ENCODE measurements at regions not wholly inside any gene's neighbourhood (a gene's known extent, or its start where the extent isn't known, plus 50 kb on each side); places are given as distances from the start of the nearest gene placed in this dataset.
A peak's percentile ranks its signal among the peaks of the same experiment; 100 is the strongest.

DNA sequence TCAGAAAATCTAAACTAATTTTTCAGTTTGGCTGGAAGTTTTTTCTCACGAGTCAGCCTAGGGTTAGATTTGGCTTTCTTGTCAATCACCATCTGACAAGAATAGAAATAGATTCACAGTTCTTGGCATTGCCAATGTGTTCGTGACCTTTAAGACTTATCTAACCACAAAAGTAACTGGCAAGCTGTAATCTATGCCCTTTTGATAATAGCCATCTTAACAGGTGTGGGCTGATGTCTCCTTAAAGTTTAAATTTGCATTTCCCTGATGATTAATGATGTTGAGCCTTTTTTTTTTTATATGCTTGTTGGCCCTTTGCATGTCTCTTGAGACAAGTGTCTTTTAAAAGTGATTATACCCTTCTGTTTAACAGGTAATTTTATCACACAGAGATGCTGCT, 460.3 kb upstream of the PRKX start:
- no peaks in the 10 kb centered on the region for H3K9me3 Mint-ChIP-seq (ENCODE audit: unreplicated experiment)
- H3K27me3 Mint-ChIP-seq (ENCODE audit: low read depth, unreplicated experiment), result no peaks in the 10 kb centered on the region
- TF ChIP-seq EZH2 (IDR thresholded peaks at IDR 0.05; ENCODE audit: insufficient read depth, low read length) (no peak), CTCF (IDR thresholded peaks at IDR 0.05; ENCODE audit: insufficient read depth, low read depth, low read length) (no peak)
- no peak for DNase-seq (ENCODE audit: low read depth)
- Histone ChIP-seq H4K20me1 (ENCODE audit: insufficient read depth, low read length) (no peaks in the 10 kb centered on the region), H3K27me3 (ENCODE audit: insufficient read depth, low read length) (no peaks in the 10 kb centered on the region), H3K9me3 (ENCODE audit: insufficient read depth, low read depth, low read length) (no peaks in the 10 kb centered on the region), H3K9ac (ENCODE audit: low read length) (no peak overlapping the region), H3K36me3 (ENCODE audit: insufficient read depth, low read length) (no peaks in the 10 kb centered on the region), H2AFZ (ENCODE audit: low read depth, low read length) (no peak overlapping the region), H3K4me2 (ENCODE audit: low read length) (no peak overlapping the region), H3K27ac (ENCODE audit: low read depth, low read length) (no peak overlapping the region), H3K4me1 (ENCODE audit: insufficient read depth, low read length) (no peaks in the 10 kb centered on the region), H3K79me2 (ENCODE audit: insufficient read depth, low read length) (no peaks in the 10 kb centered on the region), H3K4me3 (ENCODE audit: insufficient read depth, low read depth, low read length) (no peak overlapping the region)
- H3K4me3 Mint-ChIP-seq (ENCODE audit: unreplicated experiment), result no peak overlapping the region
- peak; percentile 92 for FAIRE-seq
- no peaks in the 10 kb centered on the region for H3K4me1 Mint-ChIP-seq (ENCODE audit: low read depth, unreplicated experiment)
- H3K27ac Mint-ChIP-seq (ENCODE audit: unreplicated experiment), result no peak overlapping the region
- no peaks in the 10 kb centered on the region for H3K36me3 Mint-ChIP-seq (ENCODE audit: low read depth, unreplicated experiment)

DNA sequence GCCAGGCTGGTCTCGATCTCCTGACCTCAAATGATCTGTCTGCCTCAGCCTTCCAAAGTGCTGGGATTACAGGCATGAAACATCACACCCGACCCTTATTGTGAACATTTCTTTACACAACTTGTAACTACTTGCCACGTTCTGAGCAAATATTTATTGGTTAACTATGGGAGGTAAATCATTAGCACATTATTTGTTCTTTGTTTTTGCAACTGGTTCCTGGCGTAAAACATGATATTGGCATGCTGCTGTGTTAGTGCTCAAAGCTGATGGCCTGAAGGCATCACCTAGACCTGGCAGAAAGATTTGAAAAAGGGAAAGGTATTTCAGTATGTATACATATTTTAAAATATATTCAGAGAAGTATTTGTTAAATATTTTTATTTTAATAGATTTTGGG, 438.3 kb upstream of the PRKX start:
- H3K9me3 ChIP-seq (ENCODE audit: insufficient read depth, low read depth, low read length), result no peaks in the 10 kb centered on the region
- no peak overlapping the region for H3K4me3 Mint-ChIP-seq (ENCODE audit: unreplicated experiment)
- no peaks in the 10 kb centered on the region for H3K36me3 ChIP-seq (ENCODE audit: insufficient read depth, low read length)
- TF ChIP-seq CTCF (IDR thresholded peaks at IDR 0.05; ENCODE audit: insufficient read depth, low read depth, low read length) (no peak), EZH2 (IDR thresholded peaks at IDR 0.05; ENCODE audit: insufficient read depth, low read length) (no peak)
- FAIRE-seq (no peak), DNase-seq (ENCODE audit: low read depth) (no peak)
- H3K79me2 ChIP-seq (ENCODE audit: insufficient read depth, low read length), result no peaks in the 10 kb centered on the region
- H3K4me1 ChIP-seq (ENCODE audit: insufficient read depth, low read length), result no peaks in the 10 kb centered on the region
- no peak overlapping the region for H3K9ac ChIP-seq (ENCODE audit: low read length)
- no peaks in the 10 kb centered on the region for H3K9me3 Mint-ChIP-seq (ENCODE audit: unreplicated experiment)
- no peaks in the 10 kb centered on the region for H3K27me3 Mint-ChIP-seq (ENCODE audit: low read depth, unreplicated experiment)
- H3K27me3 ChIP-seq (ENCODE audit: insufficient read depth, low read length), result no peaks in the 10 kb centered on the region
- H3K4me3 ChIP-seq (ENCODE audit: insufficient read depth, low read depth, low read length), result no peak overlapping the region
- H3K36me3 Mint-ChIP-seq (ENCODE audit: low read depth, unreplicated experiment), result no peaks in the 10 kb centered on the region
- H3K27ac ChIP-seq (ENCODE audit: low read depth, low read length), result no peak overlapping the region
- H3K4me1 Mint-ChIP-seq (ENCODE audit: low read depth, unreplicated experiment), result no peaks in the 10 kb centered on the region
- H3K4me2 ChIP-seq (ENCODE audit: low read length), result no peak overlapping the region
- H2AFZ ChIP-seq (ENCODE audit: low read depth, low read length), result no peak overlapping the region
- no peaks in the 10 kb centered on the region for H4K20me1 ChIP-seq (ENCODE audit: insufficient read depth, low read length)
- no peak overlapping the region for H3K27ac Mint-ChIP-seq (ENCODE audit: unreplicated experiment)

DNA sequence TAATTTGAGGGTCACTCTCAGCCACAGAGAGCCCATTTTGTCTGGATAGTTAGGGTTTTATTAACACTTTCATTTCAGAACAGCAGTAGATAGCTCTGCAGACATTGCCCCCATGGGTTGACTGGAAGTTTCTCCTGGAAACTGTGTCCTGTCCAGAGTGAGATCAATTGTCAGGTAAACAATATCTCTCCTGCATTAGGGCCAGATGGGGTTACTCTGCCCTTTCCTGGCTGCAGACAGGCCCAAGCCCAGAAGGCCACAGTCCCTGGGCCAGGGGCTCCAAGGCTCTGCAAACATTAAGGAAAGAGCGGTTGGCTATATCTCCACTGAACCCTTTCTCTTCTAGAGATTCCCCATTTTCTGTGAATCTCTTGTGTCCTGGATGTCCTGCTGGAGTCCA, 436.8 kb upstream of the PRKX start:
- Histone ChIP-seq H3K36me3 (ENCODE audit: insufficient read depth, low read length) (no peaks in the 10 kb centered on the region), H3K9ac (ENCODE audit: low read length) (no peak overlapping the region), H4K20me1 (ENCODE audit: insufficient read depth, low read length) (no peaks in the 10 kb centered on the region), H3K4me2 (ENCODE audit: low read length) (no peak overlapping the region), H3K79me2 (ENCODE audit: insufficient read depth, low read length) (no peaks in the 10 kb centered on the region), H3K27me3 (ENCODE audit: insufficient read depth, low read length) (no peaks in the 10 kb centered on the region), H3K4me1 (ENCODE audit: insufficient read depth, low read length) (no peaks in the 10 kb centered on the region), H3K27ac (ENCODE audit: low read depth, low read length) (no peak overlapping the region), H2AFZ (ENCODE audit: low read depth, low read length) (no peak overlapping the region), H3K4me3 (ENCODE audit: insufficient read depth, low read depth, low read length) (no peak overlapping the region), H3K9me3 (ENCODE audit: insufficient read depth, low read depth, low read length) (no peaks in the 10 kb centered on the region)
- no peak overlapping the region for H3K4me3 Mint-ChIP-seq (ENCODE audit: unreplicated experiment)
- FAIRE-seq (no peak), DNase-seq (ENCODE audit: low read depth) (no peak)
- no peaks in the 10 kb centered on the region for H3K4me1 Mint-ChIP-seq (ENCODE audit: low read depth, unreplicated experiment)
- H3K27me3 Mint-ChIP-seq (ENCODE audit: low read depth, unreplicated experiment), result no peaks in the 10 kb centered on the region
- H3K9me3 Mint-ChIP-seq (ENCODE audit: unreplicated experiment), result no peaks in the 10 kb centered on the region
- no peak overlapping the region for H3K27ac Mint-ChIP-seq (ENCODE audit: unreplicated experiment)
- TF ChIP-seq CTCF (IDR thresholded peaks at IDR 0.05; ENCODE audit: insufficient read depth, low read depth, low read length), result no peak
- no peak for TF ChIP-seq EZH2 (IDR thresholded peaks at IDR 0.05; ENCODE audit: insufficient read depth, low read length)
- H3K36me3 Mint-ChIP-seq (ENCODE audit: low read depth, unreplicated experiment), result no peaks in the 10 kb centered on the region

All from astrocyte (in vitro differentiated cells and primary cell).